ENCODE measurements at regions not wholly inside any gene's neighbourhood (a gene's known extent, or its start where the extent isn't known, plus 50 kb on each side); places are given as distances from the start of the nearest gene placed in this dataset.

GRCh38 chr6:12393100-12393499 lies 102.9 kb downstream of the EDN1 start:
- Histone ChIP-seq H3K27ac (no peak overlapping the region), H2AFZ (replicated peaks) (no peak overlapping the region), H3K4me3 (no peak overlapping the region), H3K4me2 (no peak overlapping the region), H3K4me1 (no peaks in the 10 kb centered on the region), H3K9me3 (ENCODE audit: low read depth) (no peaks in the 10 kb centered on the region), H3F3A (ENCODE audit: low read depth) (no peaks in the 10 kb centered on the region), H4K20me1 (ENCODE audit: low read depth) (no peaks in the 10 kb centered on the region), H3K27me3 (no peaks in the 10 kb centered on the region), H3K36me3 (no peaks in the 10 kb centered on the region), H3K9ac (no peak overlapping the region), H3K79me2 (ENCODE audit: low read depth) (no peaks in the 10 kb centered on the region)
- H3K27ac Mint-ChIP-seq, result no peak overlapping the region
- H3K27me3 Mint-ChIP-seq (ENCODE audit: insufficient read depth, low read depth), result no peaks in the 10 kb centered on the region
- no peak overlapping the region for H3K4me3 Mint-ChIP-seq
- no peaks in the 10 kb centered on the region for H3K36me3 Mint-ChIP-seq
- H3K4me1 Mint-ChIP-seq, result no peaks in the 10 kb centered on the region
- TF ChIP-seq EZH2 (IDR thresholded peaks at IDR 0.05) (no peak), EZH2phosphoT487 (IDR thresholded peaks at IDR 0.05) (no peak), CTCF (IDR thresholded peaks at IDR 0.05) (no peak)
- DNase-seq (ENCODE audit: low spot score), result no peak
- no peaks in the 10 kb centered on the region for H3K9me3 Mint-ChIP-seq

- no peak overlapping the region for H3K27ac ChIP-seq
- no peak for DNase-seq (ENCODE audit: low spot score)
- no peaks in the 10 kb centered on the region for H3K27me3 Mint-ChIP-seq (ENCODE audit: insufficient read depth, low read depth)
- no peaks in the 10 kb centered on the region for H3K79me2 ChIP-seq (ENCODE audit: low read depth)
- H4K20me1 ChIP-seq (ENCODE audit: low read depth), result no peaks in the 10 kb centered on the region
- no peaks in the 10 kb centered on the region for H3K36me3 ChIP-seq
- no peaks in the 10 kb centered on the region for H3K27me3 ChIP-seq
- no peak overlapping the region for H2AFZ ChIP-seq (replicated peaks)
- H3K27ac Mint-ChIP-seq, result no peak overlapping the region
- no peaks in the 10 kb centered on the region for H3F3A ChIP-seq (ENCODE audit: low read depth)
- no peak overlapping the region for H3K4me2 ChIP-seq
- H3K4me1 ChIP-seq, result no peaks in the 10 kb centered on the region
- H3K4me3 Mint-ChIP-seq, result no peak overlapping the region
- TF ChIP-seq EZH2 (IDR thresholded peaks at IDR 0.05) (no peak), CTCF (IDR thresholded peaks at IDR 0.05) (no peak), EZH2phosphoT487 (IDR thresholded peaks at IDR 0.05) (no peak)
- no peaks in the 10 kb centered on the region for H3K36me3 Mint-ChIP-seq
- H3K9me3 Mint-ChIP-seq, result no peaks in the 10 kb centered on the region
- H3K9ac ChIP-seq, result no peak overlapping the region
- H3K4me3 ChIP-seq, result no peak overlapping the region
- no peaks in the 10 kb centered on the region for H3K9me3 ChIP-seq (ENCODE audit: low read depth)
- no peaks in the 10 kb centered on the region for H3K4me1 Mint-ChIP-seq
Measured at GRCh38 chr6:12394170-12394569, 104.0 kb downstream of the EDN1 start.

GRCh38 chr6:12395898-12396297 lies 105.7 kb downstream of the EDN1 start:
- DNase-seq (ENCODE audit: low spot score), result no peak

More at GRCh38 chr6:12395898-12396297, 105.7 kb downstream of the EDN1 start:
- H3K4me2 ChIP-seq, result no peak overlapping the region
- no peaks in the 10 kb centered on the region for H3K36me3 Mint-ChIP-seq
- no peak overlapping the region for H3K4me3 ChIP-seq
- no peaks in the 10 kb centered on the region for H3K9me3 Mint-ChIP-seq
- no peaks in the 10 kb centered on the region for H4K20me1 ChIP-seq (ENCODE audit: low read depth)
- no peak overlapping the region for H2AFZ ChIP-seq (replicated peaks)
- TF ChIP-seq EZH2phosphoT487 (IDR thresholded peaks at IDR 0.05), result no peak
- TF ChIP-seq CTCF (IDR thresholded peaks at IDR 0.05), result no peak
- no peak for TF ChIP-seq EZH2 (IDR thresholded peaks at IDR 0.05)
- H3F3A ChIP-seq (ENCODE audit: low read depth), result no peaks in the 10 kb centered on the region
- no peaks in the 10 kb centered on the region for H3K79me2 ChIP-seq (ENCODE audit: low read depth)
- H3K27me3 Mint-ChIP-seq (ENCODE audit: insufficient read depth, low read depth), result no peaks in the 10 kb centered on the region
- no peaks in the 10 kb centered on the region for H3K36me3 ChIP-seq
- no peaks in the 10 kb centered on the region for H3K9me3 ChIP-seq (ENCODE audit: low read depth)
- H3K4me3 Mint-ChIP-seq, result no peak overlapping the region
- no peak overlapping the region for H3K27ac Mint-ChIP-seq
- no peaks in the 10 kb centered on the region for H3K27me3 ChIP-seq
- no peaks in the 10 kb centered on the region for H3K4me1 ChIP-seq
- H3K4me1 Mint-ChIP-seq, result no peaks in the 10 kb centered on the region
- H3K9ac ChIP-seq, result no peak overlapping the region
- no peak overlapping the region for H3K27ac ChIP-seq
